ENCODE measurements at regions not wholly inside any gene's neighbourhood (a gene's known extent, or its start where the extent isn't known, plus 50 kb on each side); places are given as distances from the start of the nearest gene placed in this dataset.

GRCh38 chr6:121885399-121886152, 450.1 kb downstream of the GJA1 start (continued):
- TF ChIP-seq ZNF761 (CRISPR knock-in tag; conservative IDR thresholded peaks at IDR 0.05) (0 out of 2 replicates have a peak, but pooled peaks have one; percentile 46), ZNF615 (CRISPR knock-in tag; IDR thresholded peaks at IDR 0.05; ENCODE audit: borderline replicate concordance) (no peak), ZNF549 (CRISPR knock-in tag; IDR thresholded peaks at IDR 0.05) (no peak), FLYWCH1 (CRISPR knock-in tag; IDR thresholded peaks at IDR 0.05) (no peak), GFI1 (CRISPR knock-in tag; IDR thresholded peaks at IDR 0.05; ENCODE audit: borderline replicate concordance) (peak; percentile 69), NFIC (IDR thresholded peaks at IDR 0.05; ENCODE audit: low read length) (peak; percentile 70; the same call in 1 of the 2 replicates), HIVEP1 (CRISPR knock-in tag; IDR thresholded peaks at IDR 0.05) (no peak), GATAD2A (CRISPR knock-in tag; IDR thresholded peaks at IDR 0.05) (peak; percentile 90), PBX3 (CRISPR knock-in tag; IDR thresholded peaks at IDR 0.05; ENCODE audit: borderline replicate concordance) (no peak), EHMT2 (IDR thresholded peaks at IDR 0.05; ENCODE audit: borderline replicate concordance, low read depth, low read length) (no peak), AKAP8 (CRISPR knock-in tag; IDR thresholded peaks at IDR 0.05) (no peak), ZNF704 (CRISPR knock-in tag; IDR thresholded peaks at IDR 0.05; ENCODE audit: borderline replicate concordance) (no peak), REPIN1 (CRISPR knock-in tag; IDR thresholded peaks at IDR 0.05; ENCODE audit: borderline replicate concordance, low read depth) (peak; percentile 69; the same call in 1 of the 2 replicates), TBP (CRISPR knock-in tag; IDR thresholded peaks at IDR 0.05) (no peak), ZNF281 (CRISPR knock-in tag; IDR thresholded peaks at IDR 0.05; ENCODE audit: borderline replicate concordance) (peak; percentile 34; the same call in 1 of the 2 replicates), ZNF33A (CRISPR knock-in tag; IDR thresholded peaks at IDR 0.05; ENCODE audit: borderline replicate concordance) (no peak), ZNF687 (CRISPR knock-in tag; IDR thresholded peaks at IDR 0.05) (no peak), ZNF644 (CRISPR knock-in tag; IDR thresholded peaks at IDR 0.05; ENCODE audit: low read depth) (no peak), FOSL2 (CRISPR knock-in tag; IDR thresholded peaks at IDR 0.05) (no peak), KDM5B (CRISPR knock-in tag; IDR thresholded peaks at IDR 0.05; ENCODE audit: borderline replicate concordance) (no peak)
- TF ChIP-seq, protein P1, sequence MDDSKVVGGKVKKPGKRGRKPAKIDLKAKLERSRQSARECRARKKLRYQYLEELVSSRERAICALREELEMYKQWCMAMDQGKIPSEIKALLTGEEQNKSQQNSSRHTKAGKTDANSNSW (CRISPR knock-in tag; IDR thresholded peaks at IDR 0.05; ENCODE audit: borderline replicate concordance) = no peak
